Osteoblast (primary cell): ENCODE measurements at regions not wholly inside any gene's neighbourhood (a gene's known extent, or its start where the extent isn't known, plus 50 kb on each side); places are given as distances from the start of the nearest gene placed in this dataset.

Experiments used
- DNase-seq: peaks from one replicate; pipeline ENCODE4 v3.0.0; 2011; ENCODE audit warnings: low spot score, mixed read lengths; ENCODE audit not compliant: insufficient read length; ENCODE audit errors: missing footprints
- H2AFZ ChIP-seq: 2 replicates; pipeline ENCODE4 v1.6.0; 2011; ENCODE audit warnings: mild to moderate bottlenecking, low read length
- H3K27ac ChIP-seq: 2 replicates; pipeline ENCODE4 v1.5.1; 2011; ENCODE audit warnings: mild to moderate bottlenecking, low read depth, low read length, moderate library complexity
- H3K27me3 ChIP-seq: 2 replicates; pipeline ENCODE4 v1.6.0; 2012; ENCODE audit warnings: mild to moderate bottlenecking, control low read depth, inconsistent platforms, low read length, moderate library complexity; ENCODE audit not compliant: insufficient read depth
- H3K36me3 ChIP-seq: 2 replicates; pipeline ENCODE4 v1.5.1; 2011; ENCODE audit warnings: mild to moderate bottlenecking, low read length, control low read depth, moderate library complexity; ENCODE audit not compliant: insufficient read depth
- H3K4me1 ChIP-seq: 2 replicates; pipeline ENCODE4 v1.5.1; 2011; ENCODE audit warnings: mild to moderate bottlenecking, low read length, control low read depth, moderate library complexity; ENCODE audit not compliant: insufficient read depth
- H3K4me2 ChIP-seq: 2 replicates; pipeline ENCODE4 v1.6.0; 2011; ENCODE audit warnings: mild to moderate bottlenecking, low read length; ENCODE audit not compliant: insufficient read depth
- H3K4me3 ChIP-seq: fragments of 200-600 bp; sonication (generic); 3 replicates; pipeline ENCODE4 v1.5.1; 2012; ENCODE audit warnings: mild to moderate bottlenecking, low read length, inconsistent platforms; ENCODE audit not compliant: insufficient read depth
- H3K79me2 ChIP-seq: 2 replicates; pipeline ENCODE4 v1.6.0; 2012; ENCODE audit warnings: mild to moderate bottlenecking, low read length, control low read depth, inconsistent platforms; ENCODE audit not compliant: insufficient read depth
- H3K9me3 ChIP-seq: 2 replicates; pipeline ENCODE4 v1.5.1; 2011; ENCODE audit warnings: low read depth, low read length, control low read depth
- H4K20me1 ChIP-seq: 2 replicates; pipeline ENCODE4 v1.6.0; 2012; ENCODE audit warnings: mild to moderate bottlenecking, low read length, control low read depth; ENCODE audit not compliant: insufficient read depth
- CTCF ChIP-seq: IDR thresholded peaks from 2 replicates; pipeline ENCODE4 v1.5.1; 2011; ENCODE audit warnings: mild to moderate bottlenecking, low read depth, low read length, moderate library complexity; ENCODE audit errors: extremely low read depth

DNA sequence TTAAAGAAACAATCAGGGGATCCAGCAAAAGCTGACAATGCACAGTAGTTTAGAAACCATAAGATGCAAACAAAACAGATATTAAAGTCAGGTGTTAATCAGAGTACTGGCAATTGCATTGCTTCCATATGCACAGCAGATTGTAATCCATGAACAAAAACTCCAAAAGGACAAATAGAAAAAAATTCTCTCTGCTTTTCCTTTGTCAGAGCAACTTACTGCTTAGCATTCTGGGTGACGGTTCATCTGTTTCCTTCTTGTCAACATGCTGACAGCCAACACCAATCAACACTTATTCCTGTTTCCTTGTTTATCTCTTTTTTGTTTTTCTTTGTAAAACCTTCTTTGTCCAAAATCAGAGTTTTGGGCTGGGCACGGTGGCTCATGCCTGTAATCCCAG, 473.1 kb downstream of the XIRP2 start:
- Histone ChIP-seq H3K27ac (no peak overlapping the region), H3K36me3 (no peaks in the 10 kb centered on the region), H3K4me1 (no peaks in the 10 kb centered on the region), H3K79me2 (no peaks in the 10 kb centered on the region), H4K20me1 (no peaks in the 10 kb centered on the region), H2AFZ (no peak overlapping the region), H3K27me3 (no peaks in the 10 kb centered on the region), H3K4me3 (no peak overlapping the region), H3K4me2 (no peak overlapping the region), H3K9me3 (no peaks in the 10 kb centered on the region)
- DNase-seq = no peak
- no peak for TF ChIP-seq CTCF

DNA sequence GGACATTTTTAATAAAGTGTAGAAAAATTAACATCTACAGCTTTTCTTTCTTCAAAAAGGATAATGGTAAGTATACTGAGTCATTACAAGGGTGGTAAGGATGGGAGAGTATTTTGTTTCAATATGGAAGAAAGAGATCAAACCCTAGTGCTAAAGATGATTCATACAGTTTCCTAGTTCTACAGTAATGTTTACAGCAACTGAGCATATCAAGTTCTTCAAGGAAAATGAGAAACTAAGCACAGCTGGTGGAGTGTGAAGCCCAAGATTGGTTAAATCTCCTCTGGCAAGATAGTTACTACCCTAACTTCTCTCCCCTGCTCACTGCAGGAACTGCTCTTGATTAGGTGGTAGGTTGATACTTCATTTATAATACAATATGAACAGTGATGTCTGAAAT, 467.5 kb downstream of the XIRP2 start:
- no peaks in the 10 kb centered on the region for H3K36me3 ChIP-seq
- H2AFZ ChIP-seq = no peak overlapping the region
- H3K79me2 ChIP-seq = no peaks in the 10 kb centered on the region
- TF ChIP-seq CTCF = no peak
- H3K27ac ChIP-seq = no peak overlapping the region
- no peaks in the 10 kb centered on the region for H3K9me3 ChIP-seq
- no peak for DNase-seq
- H4K20me1 ChIP-seq = no peaks in the 10 kb centered on the region
- no peak overlapping the region for H3K4me2 ChIP-seq
- no peaks in the 10 kb centered on the region for H3K4me1 ChIP-seq
- no peak overlapping the region for H3K4me3 ChIP-seq
- H3K27me3 ChIP-seq = no peaks in the 10 kb centered on the region

GRCh38 chr2:167353605-167354280, 465.5 kb downstream of the XIRP2 start:
- Histone ChIP-seq H4K20me1 (no peaks in the 10 kb centered on the region), H2AFZ (no peak overlapping the region), H3K4me3 (no peak overlapping the region), H3K9me3 (no peaks in the 10 kb centered on the region), H3K4me2 (no peak overlapping the region), H3K36me3 (no peaks in the 10 kb centered on the region), H3K4me1 (no peaks in the 10 kb centered on the region), H3K27ac (no peak overlapping the region), H3K27me3 (no peaks in the 10 kb centered on the region), H3K79me2 (no peaks in the 10 kb centered on the region)
- TF ChIP-seq CTCF = no peak
- DNase-seq = no peak

DNA sequence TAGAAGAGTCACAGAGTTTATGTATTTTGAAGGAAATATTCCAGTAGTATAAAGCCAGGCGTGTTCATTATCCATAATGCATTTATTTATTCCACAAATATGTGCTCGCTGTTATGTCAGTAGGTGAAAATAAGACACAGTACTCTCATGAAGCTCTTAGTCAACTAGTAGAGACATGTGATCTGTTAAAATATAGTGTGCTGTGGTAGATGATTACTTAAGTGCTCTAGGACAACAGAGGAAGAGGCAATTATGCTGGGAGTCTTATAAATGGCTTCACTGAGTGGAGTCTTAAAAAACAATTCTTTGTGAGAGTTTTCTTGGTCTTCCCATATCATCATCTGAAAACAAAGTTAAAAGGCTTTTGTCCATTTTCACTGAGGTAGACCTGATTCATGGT, 457.3 kb downstream of the XIRP2 start:
- DNase-seq = no peak
- no peaks in the 10 kb centered on the region for H3K4me1 ChIP-seq
- H2AFZ ChIP-seq = no peak overlapping the region
- H3K36me3 ChIP-seq = no peaks in the 10 kb centered on the region
- no peak overlapping the region for H3K4me3 ChIP-seq
- no peaks in the 10 kb centered on the region for H3K9me3 ChIP-seq
- no peak overlapping the region for H3K4me2 ChIP-seq
- H4K20me1 ChIP-seq = no peaks in the 10 kb centered on the region
- no peaks in the 10 kb centered on the region for H3K27me3 ChIP-seq
- TF ChIP-seq CTCF = no peak
- H3K79me2 ChIP-seq = no peaks in the 10 kb centered on the region
- no peak overlapping the region for H3K27ac ChIP-seq
